Retina (tissue), 1 donor: ENCODE measurements at regions not wholly inside any gene's neighbourhood (a gene's known extent, or its start where the extent isn't known, plus 50 kb on each side); places are given as distances from the start of the nearest gene placed in this dataset.
"Not testable (repeated sequence)": the region's sequence is repeated elsewhere in the genome, so short reads cannot be mapped to it uniquely, and the experiment has no call there.

Experiments used
- DNase-seq: peaks from one replicate; pipeline ENCODE4 v3.0.0-alpha.2; 2016

DNA sequence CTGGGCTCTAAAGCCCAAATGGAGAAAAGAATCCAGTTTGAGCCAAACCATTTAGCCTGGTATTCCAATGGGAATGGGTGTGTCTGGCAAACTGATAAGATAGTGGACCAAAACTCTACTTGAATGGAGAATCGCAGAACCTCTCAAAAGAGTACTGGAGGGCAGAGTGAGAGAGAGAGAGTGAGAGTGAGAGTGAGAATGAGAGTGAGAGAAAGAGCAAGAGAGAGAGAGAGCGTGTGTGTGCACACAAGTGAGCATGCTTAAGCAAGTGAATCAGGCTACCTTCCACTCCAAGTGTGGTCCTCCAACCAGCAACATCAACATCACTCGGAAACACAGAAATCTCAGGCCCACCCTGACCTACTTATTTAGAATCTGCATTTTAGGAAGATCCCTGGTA lies 58.8 kb downstream of the UQCRFS1 start:
- DNase-seq: no peak

DNA sequence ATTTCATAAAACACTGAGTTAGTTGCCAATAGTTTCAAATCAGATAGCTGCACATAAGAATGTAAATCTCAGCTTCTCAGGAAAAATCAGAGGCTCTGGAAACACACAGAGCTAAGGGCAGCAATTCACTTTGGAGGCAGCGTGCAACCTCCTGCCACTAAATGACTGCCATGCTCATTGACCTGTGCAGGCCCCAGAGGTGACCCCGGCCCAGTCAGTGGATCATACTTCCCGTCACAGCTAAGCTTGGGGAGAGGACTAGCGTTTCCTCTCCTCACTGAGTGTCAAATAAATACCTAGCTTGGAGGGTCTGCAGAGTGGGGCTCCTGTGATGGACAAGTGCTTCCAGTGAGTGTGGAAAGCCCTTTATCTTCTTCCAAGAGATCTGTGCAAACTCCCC lies 67.2 kb downstream of the UQCRFS1 start:
- peak; percentile 26 for DNase-seq

DNA sequence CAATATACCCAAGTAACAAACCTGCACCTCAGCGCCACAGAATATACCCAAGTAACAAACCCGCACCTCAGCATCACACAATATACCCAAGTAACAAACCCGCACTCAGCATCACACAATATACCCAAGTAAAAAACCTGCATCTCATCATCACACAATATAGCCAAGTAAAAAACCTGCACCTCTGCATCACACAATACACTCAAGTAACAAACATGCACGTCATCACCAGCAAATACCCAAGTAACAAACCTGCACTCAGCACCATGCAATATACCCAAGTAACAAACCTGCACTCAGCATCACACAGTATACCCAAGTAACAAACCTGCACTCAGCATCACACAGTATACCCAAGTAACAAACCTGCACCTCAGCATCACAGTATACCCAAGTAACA lies 69.8 kb downstream of the UQCRFS1 start:
- no peak for DNase-seq

DNA sequence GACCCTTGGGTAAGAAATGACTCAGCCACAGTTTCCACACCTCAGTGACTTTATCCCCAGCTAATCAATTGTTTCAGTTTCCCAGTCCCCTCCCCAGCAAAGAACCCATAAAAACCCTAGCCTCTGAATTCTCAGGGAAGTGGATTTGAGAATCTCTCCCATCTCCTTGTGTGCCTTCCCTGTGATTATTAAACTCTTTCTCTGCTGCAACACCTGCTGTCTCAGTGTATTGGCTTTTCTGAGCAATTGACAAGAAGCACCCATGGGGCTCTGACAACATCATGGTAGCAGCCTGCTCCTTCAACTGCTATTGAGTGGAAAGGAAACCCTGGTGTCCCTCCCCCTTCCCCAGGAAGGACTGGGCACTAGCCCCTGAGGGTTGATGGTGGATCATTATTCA lies 73.7 kb downstream of the UQCRFS1 start:
- no peak for DNase-seq

DNA sequence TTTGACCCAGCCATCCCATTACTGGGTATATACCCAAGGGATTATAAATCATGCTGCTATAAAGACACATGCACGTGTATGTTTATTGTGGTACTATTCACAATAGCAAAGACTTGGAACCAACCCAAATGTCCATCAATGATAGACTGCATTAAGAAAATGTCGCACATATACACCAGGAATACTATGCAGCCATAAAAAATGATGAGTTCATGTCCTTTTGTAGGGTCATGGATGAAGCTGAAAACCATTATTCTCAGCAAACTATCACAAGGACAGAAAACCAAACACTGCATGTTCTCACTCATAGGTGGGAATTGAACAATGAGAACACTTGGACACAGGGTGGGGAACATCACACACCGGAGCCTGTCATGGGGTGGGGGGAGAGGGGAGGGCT lies 74.7 kb downstream of the UQCRFS1 start:
- not testable (repeated sequence) for DNase-seq

DNA sequence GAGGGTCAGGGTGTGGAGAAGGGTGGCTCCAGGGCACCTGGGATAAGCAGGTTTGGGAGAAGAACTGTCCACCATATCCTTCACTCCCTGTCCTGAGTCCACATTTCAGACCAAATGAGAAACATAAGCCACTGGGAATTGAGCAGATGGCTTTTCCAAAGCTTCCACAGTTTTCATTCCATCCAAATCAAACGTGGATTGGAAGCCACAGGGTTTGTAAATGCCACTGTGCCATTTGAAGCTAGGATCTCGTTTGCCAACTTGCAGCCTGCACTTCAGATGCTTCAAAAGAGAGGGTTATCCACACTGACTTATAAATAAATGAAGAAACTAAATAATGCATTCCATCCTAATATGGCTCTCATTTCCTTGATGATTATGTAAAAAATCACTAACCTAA lies 81.5 kb downstream of the UQCRFS1 start:
- no peak for DNase-seq

DNA sequence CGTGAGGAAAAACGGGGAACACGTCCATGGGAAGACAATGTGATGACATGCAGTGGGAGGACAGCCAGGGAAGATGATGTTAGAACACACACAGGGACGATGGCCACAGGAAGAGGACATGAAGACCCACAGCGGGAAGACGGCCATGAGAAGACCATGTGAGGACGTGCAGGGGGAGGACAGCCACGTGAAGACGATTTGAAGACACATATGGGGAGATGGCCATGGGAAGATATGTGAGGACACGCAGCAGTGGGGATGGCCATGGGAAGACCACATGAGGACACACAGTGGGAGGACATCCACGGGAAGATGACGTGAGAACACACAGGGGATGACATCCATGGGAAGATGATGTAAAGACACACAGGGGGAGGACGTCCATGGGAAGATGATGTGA lies 83.8 kb downstream of the UQCRFS1 start:
- DNase-seq: no peak

DNA sequence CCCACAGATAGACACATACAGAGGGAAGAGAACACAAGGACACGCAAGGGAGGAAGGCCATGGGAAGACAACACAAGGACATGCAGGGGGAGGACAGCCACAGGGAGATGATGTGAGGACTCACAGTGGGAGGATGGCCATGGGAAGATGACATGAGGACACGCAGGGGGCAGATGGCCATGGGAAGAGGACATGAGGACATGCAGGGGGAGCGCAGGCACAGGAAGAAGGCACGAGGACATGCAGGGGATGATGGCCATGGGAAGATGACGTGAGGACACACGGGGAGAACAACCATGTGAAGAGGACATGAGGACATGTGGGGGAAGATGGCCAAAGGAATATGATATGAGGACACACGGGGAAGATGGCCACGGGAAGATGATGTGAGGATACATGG lies 84.7 kb downstream of the UQCRFS1 start:
- DNase-seq: no peak

DNA sequence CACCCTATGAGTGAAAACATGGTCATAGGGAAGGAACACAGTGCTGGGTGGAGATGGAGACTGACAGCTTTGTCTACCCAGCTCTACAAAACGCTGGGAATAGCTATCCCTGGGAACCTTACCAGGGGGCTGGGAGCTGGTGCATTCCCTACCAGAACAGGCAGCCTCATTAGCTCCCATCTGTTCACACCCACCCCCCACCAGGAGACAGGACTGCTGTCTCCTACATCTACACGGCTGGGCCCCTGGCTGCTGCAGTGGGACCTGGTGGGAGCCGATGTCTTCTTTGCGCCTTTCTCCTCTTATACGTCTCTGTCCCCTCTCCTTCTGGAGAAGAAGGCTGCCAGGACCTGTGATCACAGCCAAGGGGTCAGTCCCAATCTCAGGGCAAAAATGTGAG lies 90.8 kb downstream of the UQCRFS1 start:
- peak; percentile 42 for DNase-seq

DNA sequence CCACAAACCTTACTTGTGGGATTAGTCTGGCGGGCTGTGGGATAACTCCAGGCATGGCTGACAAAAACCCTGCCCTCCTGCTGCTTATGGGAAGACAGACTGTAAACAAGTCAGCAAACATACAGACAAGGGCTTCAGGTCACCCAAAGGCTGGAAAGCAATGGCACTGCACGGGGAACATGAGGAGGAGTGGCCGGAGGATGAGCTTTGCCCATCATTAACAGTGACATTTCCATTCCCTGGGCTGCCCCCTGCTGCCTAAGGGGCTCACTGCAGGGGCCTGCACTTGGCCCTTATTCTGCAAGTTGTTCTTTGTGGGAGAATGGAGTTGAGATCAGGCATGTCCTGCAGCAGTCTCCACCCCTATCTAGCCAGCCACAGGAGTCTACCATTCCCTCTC lies 91.3 kb downstream of the UQCRFS1 start:
- DNase-seq: peak; percentile 72

DNA sequence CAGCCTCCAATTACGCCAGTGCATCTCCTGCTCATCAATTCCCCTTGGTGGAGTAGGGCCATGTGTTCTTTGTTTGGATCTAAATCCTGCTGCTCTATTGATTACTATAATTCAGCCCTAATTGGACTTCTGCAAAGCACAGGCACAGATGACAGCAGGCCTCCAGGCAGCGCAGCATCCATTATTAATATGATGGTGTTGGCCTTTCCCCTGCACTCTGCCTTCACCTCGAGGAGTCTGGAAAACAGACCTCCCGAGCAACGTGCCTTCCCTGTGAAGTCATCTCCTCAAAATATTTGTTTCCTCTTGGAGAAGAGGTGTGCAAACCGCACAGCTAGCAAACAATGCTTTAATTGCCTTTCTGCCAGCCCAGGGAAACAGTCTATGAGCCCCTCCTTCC lies 92.5 kb downstream of the UQCRFS1 start:
- peak; percentile 81 for DNase-seq

DNA sequence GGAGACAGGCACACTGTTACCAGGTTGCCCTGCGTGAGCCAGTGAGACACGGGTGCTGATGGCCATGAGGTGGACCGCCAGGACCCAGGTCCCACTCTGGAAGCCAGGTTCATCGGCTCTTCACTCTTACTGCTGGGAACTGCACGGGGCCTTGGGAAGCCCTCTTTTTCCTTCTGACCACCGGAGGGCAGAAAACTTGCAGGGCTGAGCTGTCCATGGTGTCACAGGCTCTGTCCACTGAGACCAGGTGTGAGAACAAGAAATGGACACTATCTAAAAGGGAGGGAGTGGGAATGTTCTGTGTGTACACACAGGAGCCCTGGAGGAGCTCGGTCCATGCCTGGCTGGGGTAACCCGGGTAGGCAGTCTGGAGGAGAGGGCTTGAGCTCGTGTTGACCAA lies 93.4 kb downstream of the UQCRFS1 start:
- DNase-seq: peak; percentile 54

DNA sequence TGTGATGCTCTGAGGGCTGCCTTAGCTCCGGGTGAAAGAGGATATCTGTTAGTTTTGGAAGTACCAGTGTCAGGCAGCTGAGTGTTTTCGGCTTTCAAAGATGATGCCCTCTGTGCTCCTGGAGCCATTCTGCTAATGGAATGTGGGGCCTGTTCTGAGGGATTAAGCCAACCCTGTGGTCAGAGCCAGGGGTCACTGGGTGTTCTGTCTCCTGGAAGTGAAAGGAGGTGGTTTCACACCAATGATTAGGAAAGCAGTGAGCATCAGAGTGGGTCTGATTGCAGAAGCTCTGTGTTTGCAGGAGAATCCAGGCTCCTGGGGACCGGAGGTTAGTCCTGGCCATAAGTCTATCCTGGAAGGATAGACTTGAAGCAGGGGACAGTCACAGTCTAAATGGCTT lies 94.6 kb downstream of the UQCRFS1 start:
- DNase-seq: no peak

DNA sequence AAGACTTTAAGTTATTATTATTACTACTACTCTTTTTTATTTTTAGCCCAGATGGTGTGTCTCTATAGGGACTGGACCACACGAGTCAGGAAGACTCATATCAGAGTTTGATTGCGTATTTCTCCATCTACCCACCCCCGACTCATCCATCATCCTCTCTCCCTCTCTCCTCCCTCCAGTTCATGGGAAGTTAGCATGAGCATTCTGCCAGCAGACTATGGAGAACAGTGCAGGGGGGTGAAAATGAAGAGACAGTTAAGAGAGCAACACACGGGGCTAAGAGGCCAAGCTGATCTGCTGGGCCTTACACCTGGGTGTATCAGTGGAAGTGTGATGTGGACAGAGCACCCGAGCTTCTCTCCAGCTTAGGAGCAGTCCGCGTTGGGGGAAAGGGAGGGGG lies 95.0 kb downstream of the UQCRFS1 start:
- no peak for DNase-seq

DNA sequence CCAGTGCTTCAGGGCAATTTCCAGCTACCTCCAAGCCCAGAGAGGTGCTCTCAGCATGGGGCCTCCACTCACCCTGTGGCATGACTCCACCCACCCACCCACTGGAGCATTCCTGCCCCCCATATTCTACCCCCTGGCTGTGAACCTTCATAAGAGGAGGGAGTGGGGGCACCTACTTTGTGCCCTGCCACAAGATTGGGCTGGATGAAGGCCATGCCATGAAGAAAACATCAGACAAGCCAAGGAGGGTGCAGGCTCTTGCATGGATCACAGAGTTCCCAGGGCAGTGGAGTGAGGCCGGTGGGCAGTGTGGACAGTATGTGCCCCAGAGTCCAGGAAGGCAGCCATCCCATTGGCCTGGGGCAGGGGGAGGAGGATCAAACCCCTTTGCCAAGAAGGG lies 97.8 kb downstream of the UQCRFS1 start:
- DNase-seq: no peak

DNA sequence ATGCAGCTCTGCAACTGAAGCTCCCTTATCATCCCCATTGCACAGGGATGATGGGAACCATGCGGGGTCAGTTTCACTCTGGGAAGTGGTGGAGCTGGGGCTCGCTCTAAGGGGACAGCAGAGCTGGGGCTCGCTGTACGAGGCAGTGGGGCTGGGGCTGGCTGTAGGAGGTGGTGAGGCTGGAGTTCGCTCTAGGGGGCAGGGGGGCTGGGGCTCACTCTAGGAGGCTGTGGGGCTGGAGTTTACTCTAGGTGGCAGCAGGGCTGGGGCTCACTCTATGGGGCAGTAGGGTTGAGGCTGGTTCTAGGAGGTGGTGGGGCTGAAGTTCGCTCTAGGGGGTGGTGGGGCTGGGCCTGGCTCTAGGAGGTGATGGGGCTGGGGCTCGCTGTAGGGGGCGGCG lies 99.1 kb downstream of the UQCRFS1 start:
- DNase-seq: no peak

DNA sequence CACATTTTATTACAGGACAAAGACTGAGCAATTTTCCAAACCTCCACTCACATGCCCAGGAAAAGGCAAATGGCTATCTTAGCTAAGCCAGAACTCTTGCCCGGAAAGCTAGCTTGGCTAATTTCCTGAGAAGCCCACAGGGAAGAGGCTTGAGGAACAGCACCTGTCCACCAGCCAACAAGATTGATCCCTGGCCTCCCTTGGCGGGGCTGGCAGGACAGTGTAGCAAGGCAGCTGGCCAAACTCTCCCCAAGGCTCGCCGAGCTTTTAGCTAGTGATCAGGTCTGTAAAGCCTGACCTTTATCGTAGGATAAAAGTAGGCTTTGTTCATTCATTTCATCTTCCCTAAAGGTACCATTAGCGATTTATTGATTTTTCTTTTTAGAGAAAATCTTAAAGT lies 101.4 kb downstream of the UQCRFS1 start:
- DNase-seq: no peak

DNA sequence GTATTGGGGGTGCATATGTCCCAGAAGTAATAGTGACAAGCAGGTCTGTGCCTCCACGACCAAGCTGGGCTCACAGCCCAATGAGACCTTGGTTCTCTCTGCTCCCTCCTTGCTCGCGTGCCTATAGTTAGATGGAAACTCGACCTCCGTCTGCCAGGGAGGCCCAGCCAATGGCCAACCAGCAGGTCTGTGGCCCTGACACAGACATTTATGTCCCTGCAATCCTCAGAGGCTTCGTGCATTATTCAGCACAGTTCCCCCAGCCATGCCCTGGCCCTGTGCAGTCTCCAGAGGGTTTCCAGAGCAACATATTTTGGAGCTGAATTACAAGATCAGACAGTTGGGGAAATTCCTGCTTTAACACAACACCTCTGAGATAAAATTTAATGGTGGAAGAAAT lies 105.1 kb downstream of the UQCRFS1 start:
- DNase-seq: no peak

DNA sequence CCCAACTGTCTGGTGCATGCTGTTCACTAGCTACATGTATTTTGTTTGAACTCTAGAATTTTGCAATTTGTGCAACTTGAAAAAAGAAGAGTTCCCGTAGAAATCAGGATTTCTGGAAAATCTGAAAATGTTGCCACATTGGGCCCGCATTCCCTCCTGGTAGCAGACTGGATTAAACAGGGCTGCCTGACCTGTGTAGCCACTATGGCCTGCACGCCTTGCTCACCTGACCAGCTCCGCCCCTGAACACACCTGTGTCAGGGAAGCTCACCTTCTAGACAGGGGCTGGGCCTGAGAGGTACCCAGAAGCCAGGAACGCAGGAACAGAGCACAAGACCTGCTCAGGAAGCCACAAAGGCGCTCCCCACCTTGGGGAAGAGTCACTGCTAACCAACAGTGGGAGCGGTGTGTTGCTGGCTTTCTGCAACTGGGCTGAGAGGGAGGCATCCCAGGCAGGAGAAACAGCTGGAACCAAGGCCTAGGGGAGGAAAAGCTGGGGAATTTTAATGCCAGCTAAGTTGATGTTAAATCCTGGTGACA lies 106.5 kb downstream of the UQCRFS1 start:
- no peak for DNase-seq

DNA sequence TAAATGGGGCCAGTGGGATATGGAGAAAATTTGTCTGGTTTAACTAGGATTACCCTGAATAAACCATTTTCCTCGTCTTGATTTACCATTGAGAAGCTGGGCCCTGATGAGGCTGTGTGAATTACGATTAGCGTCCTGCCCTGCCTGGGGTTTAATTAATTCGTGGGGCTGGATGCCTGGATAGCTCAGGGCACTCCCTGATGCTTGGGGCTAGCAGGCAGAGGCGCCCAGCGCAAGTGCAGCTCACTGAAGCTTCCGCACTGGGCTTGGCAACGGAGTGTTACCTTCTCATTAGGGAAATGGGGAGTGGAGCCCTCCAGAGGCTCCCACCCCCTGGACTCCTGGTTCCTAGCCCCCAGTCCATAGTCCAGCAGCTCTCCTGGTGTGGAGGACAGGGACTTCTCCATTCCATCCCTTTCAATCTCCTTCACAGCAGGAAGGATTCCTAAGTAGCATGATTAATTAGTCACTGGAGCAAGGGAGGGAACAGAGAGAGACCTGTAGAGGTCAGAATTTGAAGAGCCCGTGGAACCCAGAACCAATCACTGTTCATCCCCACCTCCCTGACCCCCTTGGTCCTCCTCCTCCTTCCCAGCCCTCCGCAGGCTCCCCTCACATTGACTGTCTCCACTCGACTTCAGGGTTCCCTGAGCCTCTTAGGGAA lies 107.2 kb downstream of the UQCRFS1 start:
- peak; percentile 51 for DNase-seq

DNA sequence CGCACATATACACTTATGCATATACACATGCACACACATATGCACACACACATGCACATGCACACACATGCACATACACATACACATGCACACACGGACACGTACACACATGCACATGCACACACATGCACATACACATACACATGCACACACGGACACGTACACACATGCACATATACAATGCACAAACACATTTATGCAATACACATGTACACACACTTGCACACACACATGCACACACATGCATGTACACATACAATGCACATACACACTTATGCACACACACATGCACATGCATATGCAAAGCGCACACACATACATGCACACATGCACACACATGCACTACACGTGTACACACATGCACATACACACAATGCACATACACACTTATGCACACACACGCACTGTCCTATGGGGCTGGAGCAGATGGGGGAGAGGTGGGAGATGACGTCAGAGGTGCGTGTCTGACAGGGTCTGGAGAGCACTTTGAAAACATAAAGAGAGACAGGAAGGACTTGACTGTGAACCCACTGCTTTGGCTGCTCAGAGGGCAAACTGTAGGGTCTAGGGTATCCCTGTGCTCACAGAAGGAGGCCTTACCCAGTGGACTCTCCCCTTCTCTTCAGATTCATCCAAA lies 108.2 kb downstream of the UQCRFS1 start:
- no peak for DNase-seq

DNA sequence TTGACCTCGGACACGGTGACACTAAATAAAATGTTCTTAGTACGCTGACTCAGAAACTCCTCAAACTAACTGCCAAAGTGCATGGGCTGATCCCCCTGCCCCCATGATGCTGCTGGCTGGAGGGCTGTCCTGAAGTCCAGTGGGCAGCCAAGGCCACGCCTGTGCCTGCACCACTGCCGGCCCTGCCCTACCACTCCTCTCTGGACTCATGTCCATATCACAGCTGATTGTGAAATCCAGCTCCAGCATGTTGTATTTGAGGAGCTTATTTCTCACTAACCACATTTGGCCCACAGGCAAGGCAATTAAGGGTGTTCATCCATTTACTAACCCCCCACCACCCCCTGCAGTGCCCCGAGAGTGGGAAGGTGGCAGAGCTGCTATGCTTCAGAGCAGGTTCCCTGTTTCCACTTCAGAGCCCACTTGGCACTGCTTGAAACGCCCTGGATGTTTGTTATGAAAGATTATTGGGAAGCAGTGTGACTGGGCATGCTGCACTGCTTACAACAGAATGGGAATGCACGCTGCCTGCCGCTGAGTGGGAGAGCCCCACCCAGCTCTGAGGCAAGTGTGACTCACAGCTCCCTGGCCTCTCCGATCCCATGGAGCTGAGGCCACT lies 114.0 kb downstream of the UQCRFS1 start:
- DNase-seq: no peak

DNA sequence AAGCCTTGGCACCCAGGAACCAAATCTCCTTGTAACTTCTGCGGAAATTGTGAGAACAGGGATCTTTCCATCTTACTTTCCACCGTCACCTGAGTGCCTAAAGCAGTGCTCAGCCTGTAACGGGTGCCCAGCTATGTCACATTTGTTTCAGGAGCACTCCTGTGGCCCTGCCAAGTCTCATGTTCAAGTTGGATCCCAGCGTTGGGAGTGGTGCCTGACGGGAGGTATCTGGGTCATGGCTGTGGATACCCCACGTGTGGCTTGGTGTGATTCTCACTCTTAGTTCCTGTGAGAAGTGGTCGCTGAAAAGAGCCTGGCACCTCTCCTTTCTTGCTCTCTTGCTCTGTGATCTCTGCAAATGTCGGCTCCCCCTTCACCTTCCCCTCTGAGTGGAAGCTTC lies 114.9 kb downstream of the UQCRFS1 start:
- no peak for DNase-seq

DNA sequence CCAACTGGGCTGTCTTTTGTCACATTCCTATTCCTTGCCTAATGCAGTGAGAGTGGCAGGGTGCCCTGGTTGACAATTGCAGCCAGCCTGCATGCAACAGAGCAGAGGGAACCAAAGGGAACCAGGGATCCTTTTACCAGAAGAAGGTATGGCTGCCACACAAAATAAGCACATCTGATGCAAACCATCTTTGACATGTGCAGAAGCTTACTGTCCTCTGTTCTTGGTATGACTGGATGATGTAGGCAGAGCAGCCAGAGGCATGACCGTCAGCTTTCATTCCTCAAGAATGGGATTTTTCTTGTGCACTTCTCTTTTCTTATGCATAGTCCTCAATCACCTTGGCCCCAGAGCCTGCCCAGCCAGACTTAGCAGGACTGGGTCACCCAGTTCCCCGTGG lies 116.1 kb downstream of the UQCRFS1 start:
- peak; percentile 52 for DNase-seq

DNA sequence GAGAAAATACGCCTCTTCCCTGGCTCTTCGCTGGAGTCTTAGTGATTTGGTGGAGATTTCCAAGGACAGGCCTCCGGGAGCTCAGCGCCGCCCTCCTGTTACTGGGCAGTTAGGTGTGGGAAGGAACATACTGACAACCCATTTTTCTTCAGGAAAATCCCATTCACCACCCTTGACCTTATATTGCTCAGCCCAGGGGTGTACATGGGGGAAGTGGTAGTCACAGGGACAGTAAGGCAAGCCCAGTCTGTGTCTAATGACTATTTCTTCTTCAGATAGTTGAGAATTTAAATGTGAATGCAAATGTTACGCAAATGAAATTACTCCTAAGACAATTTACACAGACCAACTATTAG lies 119.4 kb downstream of the UQCRFS1 start:
- DNase-seq: no peak
